ENCODE measurements at regions not wholly inside any gene's neighbourhood (a gene's known extent, or its start where the extent isn't known, plus 50 kb on each side); places are given as distances from the start of the nearest gene placed in this dataset.

GRCh38 chr15:36511594-36511993 lies 67.8 kb upstream of the CDIN1 start:
- TF ChIP-seq ZNF274 (IDR thresholded peaks at IDR 0.05; ENCODE audit: insufficient read depth, insufficient read length) (no peak), YY1 (IDR thresholded peaks at IDR 0.05; ENCODE audit: low read depth, low read length) (no peak), CTCF (IDR thresholded peaks at IDR 0.05 in 2 of 3, conservative IDR thresholded peaks at IDR 0.05 in 1 of 3; ENCODE audit: control insufficient read depth in 2 of 3, extremely low read depth in 1 of 3, insufficient read depth in 1 of 3, low read depth in 3 of 3, low read length in 3 of 3) (no peak), POLR2AphosphoS5 (IDR thresholded peaks at IDR 0.05; ENCODE audit: low read length) (no peak), EGR1 (IDR thresholded peaks at IDR 0.05; ENCODE audit: borderline replicate concordance in 1 of 2, low read depth in 2 of 2, low read length in 2 of 2) (no peak), KLF5 (IDR thresholded peaks at IDR 0.05; ENCODE audit: partially characterized antibody) (no peak), KDM1A (IDR thresholded peaks at IDR 0.05; ENCODE audit: borderline replicate concordance) (no peak), POLR2A (IDR thresholded peaks at IDR 0.05; ENCODE audit: low read depth, low read length) (no peak), EZH2 (IDR thresholded peaks at IDR 0.05; ENCODE audit: borderline replicate concordance, control insufficient read depth, low read depth, low read length) (no peak), SREBF2 (IDR thresholded peaks at IDR 0.05; ENCODE audit: low read length) (no peak), CEBPB (IDR thresholded peaks at IDR 0.05; ENCODE audit: borderline replicate concordance in 1 of 2, low read depth in 2 of 2, low read length in 2 of 2) (no peak), REST (IDR thresholded peaks at IDR 0.05; ENCODE audit: low read depth, low read length) (no peak)

Data from GM12878 (cell line).